ENCODE measurements at regions not wholly inside any gene's neighbourhood (a gene's known extent, or its start where the extent isn't known, plus 50 kb on each side); places are given as distances from the start of the nearest gene placed in this dataset.

GRCh38 chr1:199303035-199303434 is 664.2 kb downstream of the PTPRC start:
- TF ChIP-seq ZNF341 (tag by site-specific recombination; IDR thresholded peaks at IDR 0.05; ENCODE audit: low read depth): no peak
- TF ChIP-seq ZNF48 (tag by site-specific recombination; IDR thresholded peaks at IDR 0.05): no peak
- TF ChIP-seq ZNF140 (tag by site-specific recombination; IDR thresholded peaks at IDR 0.05): no peak
- TF ChIP-seq ZNF274 (IDR thresholded peaks at IDR 0.05; ENCODE audit: low read length): no peak
- TF ChIP-seq ZNF274 (tag by site-specific recombination; IDR thresholded peaks at IDR 0.05; ENCODE audit: borderline replicate concordance): no peak
- TF ChIP-seq CTCF (tag by site-specific recombination; IDR thresholded peaks at IDR 0.05): no peak
- no peak for TF ChIP-seq YY1 (tag by site-specific recombination; IDR thresholded peaks at IDR 0.05)
- no peak for TF ChIP-seq ZNF600 (tag by site-specific recombination; IDR thresholded peaks at IDR 0.05)

All from HEK293 (cell line).